ENCODE measurements at regions not wholly inside any gene's neighbourhood (a gene's known extent, or its start where the extent isn't known, plus 50 kb on each side); places are given as distances from the start of the nearest gene placed in this dataset.

- POLR2A ChIA-PET = no interaction called here
- BruUV-seq (replicated peaks) = no TSS peak
- TF ChIP-seq CTCF (IDR thresholded peaks at IDR 0.05) (no peak), POLR2AphosphoS5 (IDR thresholded peaks at IDR 0.05; ENCODE audit: low read depth, low read length) (no peak), SIN3A (IDR thresholded peaks at IDR 0.05; ENCODE audit: borderline replicate concordance, insufficient read depth, low read depth, low read length) (no peak), TCF7L2 (IDR thresholded peaks at IDR 0.05; ENCODE audit: low read depth, low read length) (no peak)
- TF ChIP-seq, protein P1, sequence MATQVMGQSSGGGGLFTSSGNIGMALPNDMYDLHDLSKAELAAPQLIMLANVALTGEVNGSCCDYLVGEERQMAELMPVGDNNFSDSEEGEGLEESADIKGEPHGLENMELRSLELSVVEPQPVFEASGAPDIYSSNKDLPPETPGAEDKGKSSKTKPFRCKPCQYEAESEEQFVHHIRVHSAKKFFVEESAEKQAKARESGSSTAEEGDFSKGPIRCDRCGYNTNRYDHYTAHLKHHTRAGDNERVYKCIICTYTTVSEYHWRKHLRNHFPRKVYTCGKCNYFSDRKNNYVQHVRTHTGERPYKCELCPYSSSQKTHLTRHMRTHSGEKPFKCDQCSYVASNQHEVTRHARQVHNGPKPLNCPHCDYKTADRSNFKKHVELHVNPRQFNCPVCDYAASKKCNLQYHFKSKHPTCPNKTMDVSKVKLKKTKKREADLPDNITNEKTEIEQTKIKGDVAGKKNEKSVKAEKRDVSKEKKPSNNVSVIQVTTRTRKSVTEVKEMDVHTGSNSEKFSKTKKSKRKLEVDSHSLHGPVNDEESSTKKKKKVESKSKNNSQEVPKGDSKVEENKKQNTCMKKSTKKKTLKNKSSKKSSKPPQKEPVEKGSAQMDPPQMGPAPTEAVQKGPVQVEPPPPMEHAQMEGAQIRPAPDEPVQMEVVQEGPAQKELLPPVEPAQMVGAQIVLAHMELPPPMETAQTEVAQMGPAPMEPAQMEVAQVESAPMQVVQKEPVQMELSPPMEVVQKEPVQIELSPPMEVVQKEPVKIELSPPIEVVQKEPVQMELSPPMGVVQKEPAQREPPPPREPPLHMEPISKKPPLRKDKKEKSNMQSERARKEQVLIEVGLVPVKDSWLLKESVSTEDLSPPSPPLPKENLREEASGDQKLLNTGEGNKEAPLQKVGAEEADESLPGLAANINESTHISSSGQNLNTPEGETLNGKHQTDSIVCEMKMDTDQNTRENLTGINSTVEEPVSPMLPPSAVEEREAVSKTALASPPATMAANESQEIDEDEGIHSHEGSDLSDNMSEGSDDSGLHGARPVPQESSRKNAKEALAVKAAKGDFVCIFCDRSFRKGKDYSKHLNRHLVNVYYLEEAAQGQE (IDR thresholded peaks at IDR 0.05; ENCODE audit: insufficient read depth in 1 of 2, low read depth in 2 of 2, low read length in 1 of 2) = no peak
- CTCF ChIA-PET = no interaction called here
- Histone ChIP-seq H3K9me3 (ENCODE audit: control insufficient read depth, insufficient read depth, low read depth, low read length) (no peaks in the 10 kb centered on the region), H3K36me3 (ENCODE audit: control insufficient read depth, insufficient read depth, low read length) (no peaks in the 10 kb centered on the region), H3K27ac (ENCODE audit: low read length) (no peak overlapping the region), H3K4me1 (ENCODE audit: control insufficient read depth, insufficient read depth, low read length) (no peaks in the 10 kb centered on the region), H3K4me3 (ENCODE audit: low read depth in 2 of 2, low read length in 2 of 2) (no peak overlapping the region), H3K27me3 (ENCODE audit: control insufficient read depth, insufficient read depth, low read length) (no peaks in the 10 kb centered on the region)
- ATAC-seq (no peak), DNase-seq (ENCODE audit: low read depth, low spot score) (no peak)
- intact Hi-C loops (cut with micrococcal nuclease; ENCODE audit: unreplicated experiment) (no loop called here), in situ Hi-C loops (cut with HindIII; ENCODE audit: low pct_unique_long_range_greater_than_20kb, low sequenced_read_pairs) (no loop called here)
Observed at GRCh38 chr21:30936207-30936606, 54.8 kb upstream of the KRTAP11-1 start.

- ChIA-PET CTCF (no interaction called here), POLR2A (no interaction called here)
- intact Hi-C loops (cut with micrococcal nuclease; ENCODE audit: unreplicated experiment) (no loop called here), in situ Hi-C loops (cut with HindIII; ENCODE audit: low pct_unique_long_range_greater_than_20kb, low sequenced_read_pairs) (no loop called here)
- no peaks in the 10 kb centered on the region for H3K27me3 ChIP-seq (ENCODE audit: control insufficient read depth, insufficient read depth, low read length)
- no peak for TF ChIP-seq TCF7L2 (IDR thresholded peaks at IDR 0.05; ENCODE audit: low read depth, low read length)
- TF ChIP-seq POLR2AphosphoS5 (IDR thresholded peaks at IDR 0.05; ENCODE audit: low read depth, low read length) = no peak
- TF ChIP-seq SIN3A (IDR thresholded peaks at IDR 0.05; ENCODE audit: borderline replicate concordance, insufficient read depth, low read depth, low read length) = no peak
- TF ChIP-seq, protein P1 (IDR thresholded peaks at IDR 0.05; ENCODE audit: insufficient read depth in 1 of 2, low read depth in 2 of 2, low read length in 1 of 2) = no peak
- no peak for TF ChIP-seq CTCF (IDR thresholded peaks at IDR 0.05)
- H3K9me3 ChIP-seq (ENCODE audit: control insufficient read depth, insufficient read depth, low read depth, low read length) = no peaks in the 10 kb centered on the region
- H3K4me1 ChIP-seq (ENCODE audit: control insufficient read depth, insufficient read depth, low read length) = no peaks in the 10 kb centered on the region
- no peaks in the 10 kb centered on the region for H3K36me3 ChIP-seq (ENCODE audit: control insufficient read depth, insufficient read depth, low read length)
- no peak overlapping the region for H3K27ac ChIP-seq (ENCODE audit: low read length)
- H3K4me3 ChIP-seq (ENCODE audit: low read depth in 2 of 2, low read length in 2 of 2) = no peak overlapping the region
- no peak for DNase-seq (ENCODE audit: low read depth, low spot score)
- no peak for ATAC-seq
- BruUV-seq (replicated peaks) = no TSS peak
Observed at GRCh38 chr21:30935889-30936168, 54.4 kb upstream of the KRTAP11-1 start.

Data from Panc1 (cell line).